ENCODE measurements at regions not wholly inside any gene's neighbourhood (a gene's known extent, or its start where the extent isn't known, plus 50 kb on each side); places are given as distances from the start of the nearest gene placed in this dataset.

DNA sequence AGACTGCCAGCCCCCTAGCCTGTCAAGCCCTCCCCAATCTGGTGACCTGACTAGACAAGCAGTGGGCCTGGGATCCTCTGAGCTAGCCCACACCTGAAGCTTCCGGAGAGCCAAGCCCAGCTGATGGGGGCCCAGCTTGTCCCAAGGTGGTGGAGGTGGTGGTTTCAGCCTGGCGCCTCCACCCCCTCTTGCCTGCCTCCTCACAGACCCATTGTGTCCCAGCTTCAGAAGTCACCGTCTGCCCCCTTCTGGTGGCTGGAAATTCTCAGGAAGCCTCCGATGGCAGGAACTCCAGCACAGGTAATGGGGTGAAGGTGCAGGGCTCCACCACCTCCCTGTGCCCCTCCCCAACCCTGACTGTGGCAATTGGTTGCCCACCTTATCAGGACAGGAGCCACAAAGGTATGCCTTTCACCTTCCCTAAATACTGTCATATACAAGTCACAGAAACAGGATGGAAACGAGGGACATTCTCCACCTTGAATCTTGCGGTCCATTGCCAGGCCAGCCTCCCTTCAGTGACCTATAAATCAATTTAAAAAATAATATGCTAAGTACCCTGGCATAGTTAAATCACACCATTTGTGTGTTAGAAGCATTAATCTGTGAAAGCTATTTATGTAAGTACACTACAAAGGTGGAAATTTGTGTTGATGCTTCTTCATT lies 66.0 kb upstream of the ZNF423 start:
- no peak overlapping the region for H3K9ac ChIP-seq (replicated peaks; ENCODE audit: extremely low read depth, insufficient read depth, low read length)
- FAIRE-seq (peak; percentile 62), DNase-seq (ENCODE audit: low read depth, low spot score) (peak; percentile 52)
- no peak overlapping the region for H2AFZ ChIP-seq (ENCODE audit: low read depth, low read length)
- POLR2A ChIA-PET = no interaction called here
- TF ChIP-seq, protein P1, sequence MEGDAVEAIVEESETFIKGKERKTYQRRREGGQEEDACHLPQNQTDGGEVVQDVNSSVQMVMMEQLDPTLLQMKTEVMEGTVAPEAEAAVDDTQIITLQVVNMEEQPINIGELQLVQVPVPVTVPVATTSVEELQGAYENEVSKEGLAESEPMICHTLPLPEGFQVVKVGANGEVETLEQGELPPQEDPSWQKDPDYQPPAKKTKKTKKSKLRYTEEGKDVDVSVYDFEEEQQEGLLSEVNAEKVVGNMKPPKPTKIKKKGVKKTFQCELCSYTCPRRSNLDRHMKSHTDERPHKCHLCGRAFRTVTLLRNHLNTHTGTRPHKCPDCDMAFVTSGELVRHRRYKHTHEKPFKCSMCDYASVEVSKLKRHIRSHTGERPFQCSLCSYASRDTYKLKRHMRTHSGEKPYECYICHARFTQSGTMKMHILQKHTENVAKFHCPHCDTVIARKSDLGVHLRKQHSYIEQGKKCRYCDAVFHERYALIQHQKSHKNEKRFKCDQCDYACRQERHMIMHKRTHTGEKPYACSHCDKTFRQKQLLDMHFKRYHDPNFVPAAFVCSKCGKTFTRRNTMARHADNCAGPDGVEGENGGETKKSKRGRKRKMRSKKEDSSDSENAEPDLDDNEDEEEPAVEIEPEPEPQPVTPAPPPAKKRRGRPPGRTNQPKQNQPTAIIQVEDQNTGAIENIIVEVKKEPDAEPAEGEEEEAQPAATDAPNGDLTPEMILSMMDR (IDR thresholded peaks at IDR 0.05; ENCODE audit: extremely low read depth in 1 of 2, insufficient read depth in 1 of 2, low read depth in 1 of 2, low read length in 2 of 2) = peak; percentile 46 to 72
- no peak for TF ChIP-seq POLR2A (IDR thresholded peaks at IDR 0.05; ENCODE audit: low read depth, low read length)
- H3K27me3 ChIP-seq (ENCODE audit: control insufficient read depth in 2 of 2, insufficient read depth in 2 of 2, low read length in 2 of 2) = no peaks in the 10 kb centered on the region
- BruUV-seq (replicated peaks) = no TSS peak
- no peak overlapping the region for H3K4me2 ChIP-seq (ENCODE audit: insufficient read depth, low read length)
- H3K27ac ChIP-seq (ENCODE audit: insufficient read depth, low read depth, low read length) = no peak overlapping the region
- dilution Hi-C loops (cut with MboI; ENCODE audit: extremely low pct_ligation_motif_present, low sequenced_read_pairs) = no loop called here
- no peaks in the 10 kb centered on the region for H3K4me1 ChIP-seq (ENCODE audit: control insufficient read depth, extremely low read depth, insufficient read depth, low read length)
- H3K9me3 ChIP-seq (replicated peaks; ENCODE audit: control insufficient read depth, insufficient read depth, low read length) = no peaks in the 10 kb centered on the region
- CTCF ChIA-PET = interaction anchor here (0.6 to 4.7 kb wide), 12 partner anchors 45 to 1235 kb away, joined by 3 to 43 read pairs (median 5); no protein-coding TSS in a partner anchor
- H4K20me1 ChIP-seq (replicated peaks; ENCODE audit: control insufficient read depth, extremely low read depth, insufficient read depth, low read length) = no peaks in the 10 kb centered on the region
- no peaks in the 10 kb centered on the region for H3K36me3 ChIP-seq (ENCODE audit: control insufficient read depth in 2 of 2, extremely low read depth in 1 of 2, insufficient read depth in 2 of 2, low read length in 2 of 2)
- H3K4me3 ChIP-seq (replicated peaks in 1 of 3; ENCODE audit: insufficient read depth in 1 of 3, low read depth in 1 of 3, low read length in 3 of 3) = no peak overlapping the region
- H3K9me1 ChIP-seq (replicated peaks; ENCODE audit: control insufficient read depth, extremely low read depth, insufficient read depth, low read length) = no peaks in the 10 kb centered on the region
- intact Hi-C loops (cut with micrococcal nuclease) = loop anchor here (1.0 to 5.0 kb wide), 7 partner anchors 45 to 1235 kb away; partner anchors contain the start of gene ZNF423
- H3K79me2 ChIP-seq (ENCODE audit: control insufficient read depth, insufficient read depth, low read length) = no peaks in the 10 kb centered on the region

DNA sequence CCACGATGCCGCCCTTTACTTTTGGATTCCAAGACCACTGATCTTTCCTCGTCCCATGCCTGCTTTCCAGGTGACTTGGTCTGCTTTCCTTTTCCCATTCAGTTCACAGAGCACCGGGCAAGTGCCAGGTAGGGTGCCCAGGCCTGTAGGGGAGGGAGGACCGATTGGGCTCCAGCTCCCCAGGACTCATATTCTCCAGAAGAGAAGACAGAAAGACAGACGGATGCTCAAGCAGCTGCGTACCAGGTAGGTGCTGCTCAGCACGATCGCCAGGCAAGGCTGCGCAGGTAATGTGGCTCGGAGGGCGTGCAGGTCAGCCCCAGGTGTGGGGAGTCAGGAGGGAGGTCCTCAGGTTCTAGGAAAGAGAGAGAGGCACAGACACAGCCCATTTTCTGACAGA lies 67.5 kb upstream of the ZNF423 start:
- dilution Hi-C loops (cut with MboI; ENCODE audit: extremely low pct_ligation_motif_present, low sequenced_read_pairs) (no loop called here), intact Hi-C loops (cut with micrococcal nuclease) (loop anchor here (2.0 to 5.0 kb wide), 6 partner anchors 46 to 1236 kb away; partner anchors contain the start of gene ZNF423)
- Histone ChIP-seq H3K9me1 (replicated peaks; ENCODE audit: control insufficient read depth, extremely low read depth, insufficient read depth, low read length) (no peaks in the 10 kb centered on the region), H3K4me1 (ENCODE audit: control insufficient read depth, extremely low read depth, insufficient read depth, low read length) (no peaks in the 10 kb centered on the region), H3K9ac (replicated peaks; ENCODE audit: extremely low read depth, insufficient read depth, low read length) (no peak overlapping the region), H3K4me3 (replicated peaks in 1 of 3; ENCODE audit: insufficient read depth in 1 of 3, low read depth in 1 of 3, low read length in 3 of 3) (no peak overlapping the region), H3K4me2 (ENCODE audit: insufficient read depth, low read length) (no peak overlapping the region), H3K9me3 (replicated peaks; ENCODE audit: control insufficient read depth, insufficient read depth, low read length) (no peaks in the 10 kb centered on the region), H3K27ac (ENCODE audit: insufficient read depth, low read depth, low read length) (no peak overlapping the region), H4K20me1 (replicated peaks; ENCODE audit: control insufficient read depth, extremely low read depth, insufficient read depth, low read length) (no peaks in the 10 kb centered on the region), H3K36me3 (ENCODE audit: control insufficient read depth in 2 of 2, extremely low read depth in 1 of 2, insufficient read depth in 2 of 2, low read length in 2 of 2) (no peaks in the 10 kb centered on the region), H3K79me2 (ENCODE audit: control insufficient read depth, insufficient read depth, low read length) (no peaks in the 10 kb centered on the region), H3K27me3 (ENCODE audit: control insufficient read depth in 2 of 2, insufficient read depth in 2 of 2, low read length in 2 of 2) (no peaks in the 10 kb centered on the region), H2AFZ (ENCODE audit: low read depth, low read length) (no peak overlapping the region)
- TF ChIP-seq FOS (IDR thresholded peaks at IDR 0.05; ENCODE audit: borderline replicate concordance, insufficient read depth, low read length) (no peak), GATA2 (IDR thresholded peaks at IDR 0.05; ENCODE audit: insufficient read depth, insufficient read length, low read depth, low read length) (no peak), POLR2A (IDR thresholded peaks at IDR 0.05; ENCODE audit: low read depth, low read length) (no peak), POLR2AphosphoS5 (IDR thresholded peaks at IDR 0.05; ENCODE audit: insufficient read depth, low read depth, low read length) (no peak), EZH2 (IDR thresholded peaks at IDR 0.05; ENCODE audit: borderline replicate concordance, low read depth, low read length, severe bottlenecking) (no peak)
- ChIA-PET POLR2A (no interaction called here), CTCF (interaction anchor here (2.3 to 4.7 kb wide), 3 partner anchors 65 to 515 kb away, joined by 8 to 43 read pairs (median 30); no protein-coding TSS in a partner anchor)
- DNase-seq (ENCODE audit: low read depth, low spot score) = no peak
- BruUV-seq (replicated peaks) = no TSS peak
- FAIRE-seq = no peak
